ENCODE measurements at regions not wholly inside any gene's neighbourhood (a gene's known extent, or its start where the extent isn't known, plus 50 kb on each side); places are given as distances from the start of the nearest gene placed in this dataset.

GRCh38 chr11:80028998-80029397 lies 588.2 kb upstream of the TENM4 start:
- DNase-seq (ENCODE audit: low read depth, low spot score) (no peak), ATAC-seq (no peak)
- intact Hi-C loops (cut with micrococcal nuclease; ENCODE audit: unreplicated experiment) (no loop called here), in situ Hi-C loops (cut with HindIII; ENCODE audit: low pct_unique_long_range_greater_than_20kb, low sequenced_read_pairs) (no loop called here)
- TF ChIP-seq CTCF (IDR thresholded peaks at IDR 0.05) (no peak), POLR2AphosphoS5 (IDR thresholded peaks at IDR 0.05; ENCODE audit: low read depth, low read length) (no peak), TCF7L2 (IDR thresholded peaks at IDR 0.05; ENCODE audit: low read depth, low read length) (no peak), SIN3A (IDR thresholded peaks at IDR 0.05; ENCODE audit: borderline replicate concordance, insufficient read depth, low read depth, low read length) (no peak)
- H3K9me3 ChIP-seq (ENCODE audit: control insufficient read depth, insufficient read depth, low read depth, low read length) = no peaks in the 10 kb centered on the region
- H3K36me3 ChIP-seq (ENCODE audit: control insufficient read depth, insufficient read depth, low read length) = no peaks in the 10 kb centered on the region
- H3K27ac ChIP-seq (ENCODE audit: low read length) = no peak overlapping the region
- POLR2A ChIA-PET = no interaction called here
- H3K4me1 ChIP-seq (ENCODE audit: control insufficient read depth, insufficient read depth, low read length) = no peaks in the 10 kb centered on the region
- no TSS peak for BruUV-seq (replicated peaks)
- no peaks in the 10 kb centered on the region for H3K27me3 ChIP-seq (ENCODE audit: control insufficient read depth, insufficient read depth, low read length)
- CTCF ChIA-PET = no interaction called here
- no peak overlapping the region for H3K4me3 ChIP-seq (ENCODE audit: low read depth in 2 of 2, low read length in 2 of 2)

- TF ChIP-seq REST (IDR thresholded peaks at IDR 0.05; ENCODE audit: insufficient read depth in 1 of 2, low read depth in 2 of 2, low read length in 1 of 2) (no peak), SIN3A (IDR thresholded peaks at IDR 0.05; ENCODE audit: borderline replicate concordance, insufficient read depth, low read depth, low read length) (no peak), POLR2AphosphoS5 (IDR thresholded peaks at IDR 0.05; ENCODE audit: low read depth, low read length) (no peak), CTCF (IDR thresholded peaks at IDR 0.05) (no peak), TCF7L2 (IDR thresholded peaks at IDR 0.05; ENCODE audit: low read depth, low read length) (no peak)
- no TSS peak for BruUV-seq (replicated peaks)
- POLR2A ChIA-PET = no interaction called here
- Histone ChIP-seq H3K4me1 (ENCODE audit: control insufficient read depth, insufficient read depth, low read length) (no peaks in the 10 kb centered on the region), H3K36me3 (ENCODE audit: control insufficient read depth, insufficient read depth, low read length) (no peaks in the 10 kb centered on the region), H3K27ac (ENCODE audit: low read length) (no peak overlapping the region), H3K9me3 (ENCODE audit: control insufficient read depth, insufficient read depth, low read depth, low read length) (no peaks in the 10 kb centered on the region), H3K27me3 (ENCODE audit: control insufficient read depth, insufficient read depth, low read length) (no peaks in the 10 kb centered on the region), H3K4me3 (ENCODE audit: low read depth in 2 of 2, low read length in 2 of 2) (no peak overlapping the region)
- DNase-seq (ENCODE audit: low read depth, low spot score) (no peak), ATAC-seq (no peak)
- in situ Hi-C loops (cut with HindIII; ENCODE audit: low pct_unique_long_range_greater_than_20kb, low sequenced_read_pairs) = no loop called here
- CTCF ChIA-PET = no interaction called here
- intact Hi-C loops (cut with micrococcal nuclease; ENCODE audit: unreplicated experiment) = no loop called here
Observed at GRCh38 chr11:80024119-80024518, 583.3 kb upstream of the TENM4 start.

Data from Panc1 (cell line).